HepG2 (cell line): ENCODE measurements at regions not wholly inside any gene's neighbourhood (a gene's known extent, or its start where the extent isn't known, plus 50 kb on each side); places are given as distances from the start of the nearest gene placed in this dataset.

Source experiments
- CCDC6 ChIP-seq: sonication (generic); formaldehyde crosslinking; IDR thresholded peaks from 2 replicates; pipeline ENCODE4 v1.8.1; 2022; ENCODE audit warnings: mild to moderate bottlenecking, missing genetic modification reagents, moderate library complexity
- DDIT3 ChIP-seq: sonication (generic); formaldehyde crosslinking; IDR thresholded peaks from 2 replicates; pipeline ENCODE4 v1.4.0; 2020; ENCODE audit warnings: mild to moderate bottlenecking, missing genetic modification reagents
- NRL ChIP-seq: sonication (generic); formaldehyde crosslinking; IDR thresholded peaks from 2 replicates; pipeline ENCODE4 v1.5.0; 2020; ENCODE audit warnings: missing genetic modification reagents, mild to moderate bottlenecking, moderate library complexity, borderline replicate concordance
- PLSCR1 ChIP-seq: sonication (generic); formaldehyde crosslinking; IDR thresholded peaks from 2 replicates; pipeline ENCODE4 v1.5.0; 2020; ENCODE audit warnings: missing genetic modification reagents, mild to moderate bottlenecking, borderline replicate concordance
- REL ChIP-seq: sonication (generic); formaldehyde crosslinking; conservative IDR thresholded peaks from 2 replicates; pipeline ENCODE4 v1.8.0; 2022; ENCODE audit warnings: mild to moderate bottlenecking, missing genetic modification reagents, moderate library complexity
- TFDP2 ChIP-seq: sonication (generic); formaldehyde crosslinking; IDR thresholded peaks from 2 replicates; pipeline ENCODE4 v1.4.0; 2020; ENCODE audit warnings: missing genetic modification reagents
- TRAFD1 ChIP-seq: sonication (generic); formaldehyde crosslinking; IDR thresholded peaks from 2 replicates; pipeline ENCODE4 v1.5.1; 2020; ENCODE audit warnings: missing genetic modification reagents, mild to moderate bottlenecking, borderline replicate concordance
- UBTF ChIP-seq: sonication (generic); formaldehyde crosslinking; IDR thresholded peaks from 2 replicates; pipeline ENCODE4 v1.4.0; 2020; ENCODE audit warnings: mild to moderate bottlenecking, missing genetic modification reagents
- ZNF263 ChIP-seq: sonication (generic); formaldehyde crosslinking; IDR thresholded peaks from 2 replicates; pipeline ENCODE4 v1.4.0; 2020; ENCODE audit warnings: missing genetic modification reagents
- ZNF556 ChIP-seq: sonication (generic); formaldehyde crosslinking; IDR thresholded peaks from 2 replicates; pipeline ENCODE4 v1.4.0; 2020; ENCODE audit warnings: mild to moderate bottlenecking, missing genetic modification reagents, borderline replicate concordance
- ZNF792 ChIP-seq: IDR thresholded peaks from 2 replicates; pipeline ENCODE4 v1.6.1; 2016

GRCh38 chr5:58088941-58089340 lies 370.9 kb downstream of the PLK2 start (continued):
- TF ChIP-seq TFDP2 (CRISPR knock-in tag) (no peak), CCDC6 (CRISPR knock-in tag) (no peak), ZNF792 (CRISPR knock-in tag) (no peak), DDIT3 (CRISPR knock-in tag) (no peak), ZNF263 (CRISPR knock-in tag) (no peak), ZNF556 (CRISPR knock-in tag) (no peak), NRL (CRISPR knock-in tag) (no peak), REL (CRISPR knock-in tag) (no peak), PLSCR1 (no peak), UBTF (CRISPR knock-in tag) (no peak), TRAFD1 (no peak)
